ENCODE measurements at regions not wholly inside any gene's neighbourhood (a gene's known extent, or its start where the extent isn't known, plus 50 kb on each side); places are given as distances from the start of the nearest gene placed in this dataset.

- TF ChIP-seq CTCF (IDR thresholded peaks at IDR 0.05; ENCODE audit: low read depth, low read length, missing input control) (no peak), ATF3 (IDR thresholded peaks at IDR 0.05) (no peak), REST (IDR thresholded peaks at IDR 0.05) (no peak), MAX (IDR thresholded peaks at IDR 0.05) (no peak), EGR1 (IDR thresholded peaks at IDR 0.05; ENCODE audit: low read depth in 2 of 2) (no peak), RAD21 (IDR thresholded peaks at IDR 0.05) (no peak), SP1 (IDR thresholded peaks at IDR 0.05) (no peak), RXRA (IDR thresholded peaks at IDR 0.05) (no peak), YY1 (IDR thresholded peaks at IDR 0.05) (no peak), FOXA1 (IDR thresholded peaks at IDR 0.05) (no peak), JUND (IDR thresholded peaks at IDR 0.05) (no peak)
Observed at GRCh38 chr7:13174991-13175390, 487.6 kb downstream of the ARL4A start.

Measured in liver (tissue), 3 donors.